HG03060 (cell line): ENCODE measurements at regions not wholly inside any gene's neighbourhood (a gene's known extent, or its start where the extent isn't known, plus 50 kb on each side); places are given as distances from the start of the nearest gene placed in this dataset.

ENCODE experiments used
- ATAC-seq: cut with Tn5 transposase; IDR thresholded peaks from one replicate; pipeline ENCODE4 v1.9.1; 2021; ENCODE audit warnings: low read depth, moderate number of reproducible peaks; ENCODE audit not compliant: unreplicated experiment

DNA sequence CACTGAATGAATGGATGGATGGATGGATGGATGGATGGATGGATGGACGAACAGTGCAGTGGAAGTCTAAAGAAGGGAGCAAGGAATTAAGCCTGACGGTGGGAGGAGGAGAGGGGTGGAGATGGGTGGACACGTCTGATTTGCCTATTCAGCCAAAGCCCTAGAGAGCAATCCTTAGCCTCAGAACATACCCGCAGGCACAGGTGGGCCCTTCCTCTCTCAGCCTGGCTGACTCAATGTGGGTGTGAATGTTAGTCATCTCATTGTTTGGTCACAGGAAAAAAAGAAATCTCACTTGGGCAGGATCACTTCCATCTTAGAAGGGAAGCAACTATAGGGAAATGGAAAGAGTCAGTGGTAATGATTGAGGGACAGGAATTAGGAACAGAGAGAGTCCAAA is 165.9 kb downstream of the PJA1 start:
- ATAC-seq, result no peak

DNA sequence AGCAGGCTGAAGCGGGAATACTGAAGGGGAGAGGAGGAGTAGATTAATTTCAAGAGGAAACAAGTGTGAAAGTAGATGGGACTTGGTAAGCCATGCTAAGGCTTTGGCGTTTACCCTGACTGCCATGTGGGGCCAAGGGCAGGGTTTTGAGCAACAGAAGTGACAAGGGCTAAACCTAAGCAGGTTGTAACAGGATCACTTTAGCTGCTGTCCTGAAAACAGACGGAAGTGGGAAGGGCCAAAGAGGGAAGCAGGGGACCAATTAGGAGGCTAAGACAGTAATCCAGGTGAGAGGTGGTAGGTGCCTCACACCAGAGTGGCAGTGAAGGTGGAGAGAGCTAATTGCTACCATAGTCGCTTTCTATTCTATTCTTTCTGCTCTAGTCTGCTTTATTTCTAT is 166.5 kb downstream of the PJA1 start:
- ATAC-seq, result no peak

DNA sequence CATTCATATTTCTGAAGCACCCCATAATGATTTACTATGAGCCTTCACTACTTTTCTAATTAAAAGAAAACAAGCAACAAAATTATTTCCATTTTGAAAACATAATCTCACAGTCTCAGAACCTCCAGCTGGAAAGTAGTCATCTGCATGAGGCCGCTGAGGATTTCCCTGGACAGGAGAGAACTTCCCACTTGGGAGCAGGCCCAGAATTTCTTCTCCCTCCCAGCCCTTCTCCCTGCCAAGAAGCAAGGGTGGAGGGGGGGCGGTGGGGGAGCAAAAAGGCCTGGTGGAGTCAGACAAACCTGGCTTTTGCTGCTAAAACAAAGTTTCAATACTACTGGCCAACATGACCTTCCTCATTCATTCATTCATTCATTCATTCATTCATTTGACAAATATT is 167.3 kb downstream of the PJA1 start:
- ATAC-seq, result no peak

DNA sequence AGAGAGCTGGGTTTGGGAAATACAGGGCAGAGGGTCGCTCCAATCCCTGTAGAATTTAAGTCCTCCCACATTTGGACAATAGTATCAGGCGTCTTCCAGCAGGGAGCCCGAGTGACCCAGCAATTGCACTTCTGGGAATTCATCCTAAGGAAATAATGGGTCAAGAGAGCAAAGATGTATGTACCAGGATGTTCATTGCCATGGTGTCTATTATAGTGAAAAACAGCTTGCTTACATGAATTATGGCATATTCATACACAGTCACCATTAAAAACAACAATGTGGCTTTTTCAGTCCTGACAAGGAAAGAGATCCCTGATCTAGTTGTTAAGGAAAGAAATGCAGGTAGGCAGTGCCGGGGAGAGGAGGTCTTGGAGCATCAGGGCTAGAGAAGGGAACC is 167.7 kb downstream of the PJA1 start:
- ATAC-seq, result no peak

DNA sequence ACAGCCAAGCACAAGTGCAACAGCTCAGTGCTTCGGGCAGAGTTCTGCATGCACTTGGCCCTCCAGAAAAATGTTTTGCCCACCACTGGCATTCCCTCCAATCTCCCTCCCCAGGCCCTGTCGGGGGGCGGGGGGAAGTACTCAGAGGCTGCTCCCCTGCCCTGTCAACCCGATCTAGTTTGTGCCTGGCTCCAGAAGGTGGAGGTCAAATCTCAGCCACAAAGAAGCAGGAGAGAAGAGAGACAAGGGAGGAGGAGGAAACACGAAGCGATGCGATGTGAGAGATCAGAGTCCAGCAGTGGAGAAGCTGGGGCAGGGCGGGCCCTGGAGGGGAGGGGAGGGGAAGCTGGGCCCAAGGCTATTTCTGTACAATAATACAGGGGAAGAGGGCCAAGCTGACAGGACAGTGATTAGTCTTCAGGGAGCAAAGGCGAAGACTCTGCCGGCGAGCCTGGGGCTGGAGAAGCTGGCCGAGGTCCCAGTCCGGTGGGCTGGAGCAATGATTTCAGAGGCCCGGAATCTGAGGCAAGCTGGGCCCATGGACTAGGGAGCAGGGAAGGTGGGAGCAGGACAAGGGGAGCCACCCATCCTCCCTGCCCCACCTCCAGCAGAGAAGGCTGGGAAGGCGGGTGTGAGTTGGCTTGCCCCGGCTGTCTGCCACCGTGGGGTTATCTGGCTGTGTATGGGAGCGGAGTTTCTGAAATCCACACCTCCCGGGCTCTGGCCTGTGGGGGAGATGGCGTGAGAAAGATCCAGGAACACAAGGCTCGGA is 167.1 kb downstream of the EFNB1 start:
- ATAC-seq, result no peak

DNA sequence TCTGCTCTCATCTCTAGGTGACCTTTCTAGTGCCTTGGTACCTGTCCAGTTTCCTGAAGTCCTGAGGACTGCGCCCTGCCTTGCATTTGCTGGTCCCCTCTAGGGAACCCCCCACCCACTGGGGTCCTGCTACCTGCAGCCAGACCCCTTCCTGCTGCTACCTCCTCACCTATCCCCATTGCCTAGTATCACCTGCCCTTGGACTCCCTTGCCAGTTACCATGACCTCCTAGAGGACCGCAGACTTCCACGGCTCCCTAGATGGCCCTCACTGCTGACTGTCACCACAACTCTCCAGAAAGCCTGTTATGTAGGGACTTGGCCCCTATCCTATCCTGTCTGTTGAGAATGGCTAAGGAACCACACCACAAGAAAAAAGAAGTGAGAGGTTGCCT is 166.6 kb downstream of the EFNB1 start:
- ATAC-seq, result no peak

DNA sequence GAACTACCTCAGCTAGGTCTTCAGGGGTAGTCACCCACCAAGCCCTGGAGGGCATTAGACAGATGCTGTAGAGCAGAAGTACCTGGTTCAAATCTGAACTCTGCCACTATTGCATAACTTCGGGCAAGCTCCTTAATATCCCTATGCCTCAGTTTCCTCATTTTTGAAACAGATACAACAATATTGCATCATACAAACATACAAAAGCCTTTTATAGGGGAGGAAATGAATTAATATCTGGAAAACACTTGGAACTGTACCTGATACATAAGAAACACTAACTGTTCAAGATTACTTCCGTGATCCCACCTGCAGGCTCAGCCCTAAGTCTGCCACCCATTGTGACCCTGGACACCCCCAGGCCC is 166.1 kb downstream of the EFNB1 start:
- no peak for ATAC-seq

DNA sequence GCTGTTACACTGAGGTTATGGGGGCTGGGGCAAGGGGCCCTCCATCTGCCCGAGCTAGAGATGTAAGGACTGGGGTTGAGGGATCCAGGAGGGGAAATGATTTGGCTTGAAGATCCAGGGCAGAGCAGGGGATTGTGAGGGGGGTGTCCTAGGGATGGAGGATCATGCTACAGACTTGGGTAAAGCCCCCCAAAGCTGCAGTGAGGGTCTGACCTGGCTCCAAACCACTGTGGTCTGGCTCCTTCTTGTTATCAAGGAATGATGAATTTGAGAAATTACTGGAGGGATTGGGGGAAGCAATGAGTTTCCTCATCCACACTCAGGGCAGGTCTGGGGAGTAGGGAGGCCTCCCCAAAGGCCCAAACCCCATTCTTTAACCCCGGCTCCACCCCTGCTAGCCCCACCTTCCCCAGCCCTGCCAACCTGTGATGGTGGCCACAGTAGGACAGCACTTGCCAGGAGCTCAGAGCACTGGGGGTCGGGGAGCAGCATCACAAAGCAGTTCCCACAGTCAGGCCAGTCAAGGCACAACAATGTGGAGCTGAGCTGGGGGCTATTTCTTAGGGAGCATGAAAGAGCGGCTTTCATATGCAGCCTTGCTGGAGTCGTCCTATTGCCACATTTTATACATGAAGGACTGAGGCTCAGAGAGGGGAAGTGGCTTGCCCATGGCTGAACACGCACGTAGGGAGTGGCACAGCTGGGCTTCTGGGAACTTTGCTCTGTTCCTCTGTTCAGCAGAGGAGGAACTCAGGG is 165.5 kb downstream of the EFNB1 start:
- ATAC-seq, result no peak

DNA sequence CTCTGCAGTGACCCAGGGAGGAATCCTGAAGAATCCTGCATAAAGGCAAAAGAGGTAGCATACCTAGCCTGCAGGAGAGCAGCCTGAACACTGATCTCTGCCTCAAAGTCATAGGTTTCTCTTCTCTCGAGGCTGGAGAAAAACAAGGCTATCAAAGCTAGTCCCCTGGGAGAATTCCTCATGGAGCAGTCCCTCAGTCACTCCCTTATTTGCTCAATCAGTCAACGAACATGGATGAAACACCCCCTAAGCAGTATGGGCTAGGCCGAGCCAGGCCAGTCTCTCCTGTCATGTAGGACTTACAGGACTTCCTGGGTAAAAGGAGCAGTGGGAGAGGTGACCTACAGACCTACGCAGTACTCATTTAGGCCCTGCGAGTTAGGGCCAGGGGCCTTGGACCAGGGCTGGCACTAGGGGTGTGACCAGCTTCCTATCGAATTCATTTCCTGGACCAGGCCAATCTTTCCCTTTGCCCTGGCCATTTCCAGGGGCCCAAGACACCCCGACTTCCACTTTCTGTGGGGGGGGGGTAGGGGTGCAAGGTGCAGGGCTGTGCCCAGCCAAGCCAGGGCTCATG is 164.1 kb downstream of the EFNB1 start:
- ATAC-seq, result no peak

DNA sequence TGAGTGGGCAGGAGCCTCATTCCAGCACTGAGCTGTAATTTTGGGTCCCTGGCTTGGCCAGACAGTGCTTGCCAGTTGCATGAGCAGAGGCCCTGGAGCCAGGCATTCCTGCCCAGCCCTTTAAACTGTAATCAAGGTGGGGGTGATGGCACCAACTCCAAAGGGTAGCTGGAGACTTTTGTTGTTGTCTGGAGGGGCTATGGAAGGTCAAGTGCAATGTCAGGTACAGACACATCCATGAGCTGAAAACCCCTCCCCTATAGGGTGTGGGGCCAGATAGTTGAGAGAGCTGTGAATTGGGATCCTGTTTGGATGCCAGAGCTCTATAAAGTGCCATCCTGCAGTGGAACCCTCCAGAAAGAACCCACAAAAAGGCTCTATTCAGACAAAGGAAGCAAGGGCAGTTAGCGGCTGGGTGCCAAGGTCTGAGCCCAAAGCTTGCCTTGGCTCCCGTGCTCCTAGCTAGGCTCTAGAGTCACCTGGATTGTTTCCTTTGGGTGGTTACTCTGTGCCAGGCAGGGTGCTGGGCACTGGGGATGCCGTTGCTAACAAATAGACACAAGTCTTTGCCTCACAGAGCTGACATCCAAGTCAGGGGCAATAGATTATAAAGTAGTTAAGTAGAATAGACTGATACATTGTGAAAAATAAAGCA is 163.0 kb downstream of the EFNB1 start:
- ATAC-seq, result no peak

DNA sequence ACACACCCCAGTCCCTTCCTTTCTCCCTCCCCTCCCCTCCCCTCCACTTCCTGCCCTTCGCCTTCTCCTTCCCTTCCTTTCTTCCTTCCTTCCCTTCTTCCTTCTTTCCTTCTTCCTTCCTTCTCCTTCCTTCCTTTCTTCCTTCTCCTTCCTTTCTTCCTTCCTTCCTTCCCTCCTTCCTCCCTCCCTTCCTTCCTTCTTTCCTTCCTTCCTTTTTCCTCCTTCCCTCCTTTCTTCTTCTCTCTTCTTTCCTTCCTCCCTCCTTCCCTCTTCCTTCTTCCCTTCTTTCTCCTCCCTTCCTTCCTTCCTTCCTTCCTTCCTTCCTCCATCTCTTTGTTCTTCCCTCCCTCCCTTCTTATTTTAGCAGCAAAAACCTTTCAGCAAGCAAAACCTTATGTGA is 162.1 kb downstream of the EFNB1 start:
- ATAC-seq, result no peak

DNA sequence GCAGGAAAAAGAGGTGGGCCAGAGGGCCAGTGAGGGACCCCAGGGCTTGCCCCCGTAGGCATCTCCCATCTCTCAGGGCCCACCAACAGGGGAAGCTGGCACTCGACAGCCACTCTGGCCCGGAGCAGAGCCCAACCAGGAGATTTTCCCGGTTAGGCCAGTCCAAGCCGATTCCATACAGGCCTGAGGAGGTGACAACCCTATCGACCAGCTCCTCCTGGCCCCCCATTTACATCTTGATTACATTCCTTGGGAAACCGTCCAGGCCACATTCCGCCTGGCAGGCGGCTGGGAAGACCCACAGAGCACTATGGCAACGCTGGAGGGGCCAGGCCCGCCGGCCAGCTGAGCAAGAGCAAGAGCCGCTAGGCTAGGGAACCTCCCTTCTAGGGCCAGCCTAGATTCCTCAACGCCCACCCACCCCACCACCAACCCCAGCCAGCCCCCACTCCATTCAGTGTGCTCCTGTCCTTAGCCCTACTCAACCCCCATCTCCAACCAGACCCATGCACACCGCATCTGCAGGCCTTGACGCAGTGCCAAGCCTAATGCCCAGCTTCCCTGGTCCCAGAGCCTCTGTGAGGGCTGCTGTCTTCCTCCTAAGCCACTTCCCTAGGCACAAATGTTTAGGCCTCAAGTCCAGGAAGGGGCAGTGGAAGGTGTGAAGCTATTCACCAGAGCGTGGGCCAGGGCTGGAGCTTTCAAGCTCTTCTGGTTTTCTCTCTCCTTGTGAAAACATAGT is 161.2 kb downstream of the EFNB1 start:
- ATAC-seq, result no peak

DNA sequence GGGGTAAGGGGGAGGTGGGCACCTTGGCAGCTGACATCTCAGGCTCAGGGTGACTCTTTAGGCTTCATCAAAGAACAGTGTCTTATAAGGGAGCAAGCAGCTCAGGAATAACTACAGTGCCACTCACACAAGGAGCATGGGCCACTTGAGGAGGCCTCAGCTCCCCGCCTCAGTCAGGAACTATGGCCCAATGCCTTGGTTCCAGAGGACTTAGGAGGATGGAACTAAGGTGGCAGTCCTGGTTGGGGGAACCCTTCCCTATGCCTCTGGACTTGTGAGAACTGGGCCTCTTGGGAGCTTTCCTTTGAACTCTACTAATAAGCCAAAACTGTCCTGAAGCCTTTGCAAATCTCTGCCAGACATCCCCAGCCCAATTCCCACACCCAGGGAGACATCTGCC is 160.6 kb downstream of the EFNB1 start:
- no peak for ATAC-seq

DNA sequence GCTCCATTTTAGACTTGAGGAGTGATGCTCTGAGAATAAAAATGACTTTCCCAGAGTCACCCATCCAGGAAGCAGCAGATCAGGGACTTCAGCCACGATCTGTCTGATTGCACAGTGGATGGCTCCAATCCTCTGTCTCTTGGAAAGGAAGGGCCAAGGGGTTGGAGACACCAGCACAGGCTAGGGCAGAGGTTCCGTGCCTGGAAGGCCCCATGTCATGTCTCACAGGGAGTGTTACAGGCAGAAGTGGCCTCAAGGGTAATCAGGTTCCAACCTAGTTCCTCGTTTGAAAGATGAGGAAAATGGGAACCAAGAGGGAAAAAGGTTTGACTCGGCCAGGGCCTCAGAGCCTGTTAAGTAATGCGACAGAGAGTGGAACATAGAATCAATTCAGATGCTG is 160.0 kb downstream of the EFNB1 start:
- ATAC-seq, result no peak

DNA sequence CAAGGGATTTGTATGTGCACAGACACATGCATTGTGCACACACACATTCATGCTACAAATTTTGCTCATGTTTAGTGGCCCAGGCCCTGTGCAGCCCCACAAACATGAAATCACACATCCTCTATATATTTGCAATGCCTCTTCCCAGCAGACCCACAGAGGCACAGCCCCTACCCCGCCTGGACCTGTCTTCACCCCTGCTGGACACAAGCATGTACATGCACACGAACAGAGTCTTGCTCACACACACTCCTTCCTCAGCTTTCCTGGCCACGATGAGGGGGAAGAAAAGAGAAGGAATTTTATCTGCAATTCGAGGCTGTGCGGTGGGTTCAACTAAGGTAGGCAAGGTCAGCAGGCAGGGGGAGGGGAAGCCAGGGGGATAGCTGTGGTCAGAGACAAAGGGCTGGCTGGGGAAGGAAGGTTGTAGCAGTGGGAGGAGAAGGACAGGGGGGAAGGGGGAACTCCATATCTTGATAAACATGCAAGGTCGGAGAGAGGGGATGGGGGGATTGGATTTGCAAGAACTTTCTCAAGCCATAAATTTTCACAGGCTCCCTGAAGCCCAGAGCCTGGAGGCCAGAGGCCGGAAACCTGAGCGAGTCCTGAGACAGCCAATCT is 156.4 kb downstream of the EFNB1 start:
- ATAC-seq, result no peak

DNA sequence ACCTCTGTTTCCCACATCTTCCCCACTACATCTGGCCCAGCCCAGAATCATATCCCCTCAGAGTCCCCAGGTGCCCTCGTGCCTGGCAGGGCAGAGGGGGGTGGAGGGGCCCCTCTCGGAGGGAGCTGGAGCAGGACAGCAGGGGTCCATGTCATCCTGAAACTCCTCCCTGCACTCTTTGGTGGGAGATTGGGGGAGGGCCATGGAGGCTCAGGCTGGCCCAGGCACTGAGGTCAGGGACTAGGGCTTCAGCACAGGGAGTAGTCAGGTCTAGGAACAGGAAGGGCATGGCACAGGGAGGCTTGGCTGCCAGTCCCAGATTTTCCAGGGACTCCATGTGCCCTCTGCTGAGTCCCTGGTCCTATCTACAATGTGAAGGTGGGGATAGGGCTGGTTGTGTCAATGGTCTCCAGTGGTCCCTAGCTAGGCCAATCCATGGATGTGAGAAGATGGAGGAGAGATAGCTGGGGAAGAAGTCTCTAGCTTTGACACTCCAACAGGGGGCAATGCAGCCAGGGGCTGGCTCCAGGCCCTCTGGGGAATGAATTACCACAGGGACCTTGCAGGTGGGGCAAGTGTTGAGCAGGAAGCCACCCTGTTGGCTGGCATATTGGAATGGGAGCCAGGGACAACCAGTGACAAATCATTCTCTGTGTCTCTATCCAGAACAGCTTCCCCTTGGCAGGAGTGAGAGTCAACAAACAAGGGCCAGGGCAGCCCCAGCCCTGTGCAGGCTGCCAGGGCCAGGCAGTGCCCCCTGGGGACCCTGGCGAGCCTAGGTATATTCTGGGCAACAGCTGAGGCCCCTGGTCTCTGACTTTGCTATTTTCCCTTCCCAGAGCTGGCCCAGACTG is 154.4 kb downstream of the EFNB1 start:
- ATAC-seq, result no peak

DNA sequence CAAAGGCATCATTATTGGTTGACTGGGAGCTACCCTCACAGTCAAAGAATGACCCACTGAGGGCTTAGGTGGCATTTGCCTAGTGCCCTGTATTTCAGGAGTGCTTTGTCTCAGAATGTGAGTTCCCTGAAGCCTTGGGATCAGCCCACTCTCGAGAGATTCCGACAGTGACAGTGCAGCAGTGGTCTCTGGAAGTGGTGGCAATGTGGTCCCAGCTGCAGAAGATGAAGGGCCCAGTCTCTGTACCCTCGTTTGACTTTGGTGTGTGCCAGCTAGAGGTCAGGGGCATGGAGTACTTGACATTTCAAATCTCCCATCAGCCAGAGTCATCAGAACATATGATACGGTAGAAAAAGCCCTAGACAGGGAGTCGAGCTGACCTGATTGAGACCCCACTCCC is 153.7 kb downstream of the EFNB1 start:
- no peak for ATAC-seq

DNA sequence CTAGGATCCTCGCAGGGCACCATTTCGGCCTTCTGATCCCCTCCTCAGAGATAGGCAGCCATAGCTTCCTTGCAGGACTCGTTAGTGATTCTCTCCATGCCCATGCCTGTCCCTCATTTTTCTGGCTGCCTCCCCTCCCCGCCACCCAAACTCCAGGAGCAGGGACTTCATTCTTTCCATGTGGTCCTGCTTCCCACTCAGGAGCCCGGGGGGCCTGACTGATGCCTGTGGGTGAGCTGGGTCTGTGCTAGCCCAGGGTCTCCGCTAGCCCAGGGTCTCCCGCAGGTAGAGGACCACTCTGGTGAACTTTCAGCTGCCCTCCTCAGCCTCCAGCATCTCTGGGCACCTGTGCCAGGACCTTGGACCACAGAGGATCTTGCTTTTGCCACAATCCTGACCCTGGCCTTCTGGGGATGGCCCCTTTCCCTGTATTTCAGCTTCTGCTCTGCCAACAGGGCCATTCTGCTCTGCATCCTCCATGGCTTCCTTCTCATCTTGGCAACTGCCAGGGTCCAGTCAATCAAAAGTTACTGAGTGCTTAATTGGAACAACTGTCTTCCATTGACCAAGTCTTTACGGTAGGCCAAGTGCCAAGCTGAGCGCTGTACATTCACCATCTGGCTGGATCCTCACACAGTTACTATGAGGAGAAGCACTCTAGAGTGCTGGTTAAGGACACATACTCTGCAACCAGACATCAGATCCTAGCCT is 152.2 kb downstream of the EFNB1 start:
- no peak for ATAC-seq

DNA sequence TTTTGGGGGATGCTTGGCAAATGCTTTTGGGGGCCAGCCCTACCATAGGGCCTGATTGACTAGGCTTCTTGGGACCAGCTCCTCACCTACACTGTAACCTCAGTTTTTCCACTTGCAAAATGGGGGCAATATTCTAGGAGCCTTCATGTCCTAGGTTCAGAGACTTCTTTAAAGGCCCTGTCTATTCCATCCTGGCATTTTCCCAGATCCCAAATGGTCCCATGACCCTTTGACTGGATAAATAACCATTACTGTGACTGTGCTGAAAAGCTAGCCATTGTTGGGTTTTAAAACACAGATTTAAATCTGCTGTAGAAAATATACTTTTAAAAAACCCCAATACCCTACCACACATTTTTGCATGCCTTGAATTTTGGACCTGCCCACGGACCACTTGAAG is 149.8 kb downstream of the EFNB1 start:
- no peak for ATAC-seq
